ENCODE measurements at regions not wholly inside any gene's neighbourhood (a gene's known extent, or its start where the extent isn't known, plus 50 kb on each side); places are given as distances from the start of the nearest gene placed in this dataset.

GRCh38 chr1:63200676-63201075, 121.7 kb upstream of the FOXD3 start:
- DNase-seq (ENCODE audit: low read depth), result no peak

DNA sequence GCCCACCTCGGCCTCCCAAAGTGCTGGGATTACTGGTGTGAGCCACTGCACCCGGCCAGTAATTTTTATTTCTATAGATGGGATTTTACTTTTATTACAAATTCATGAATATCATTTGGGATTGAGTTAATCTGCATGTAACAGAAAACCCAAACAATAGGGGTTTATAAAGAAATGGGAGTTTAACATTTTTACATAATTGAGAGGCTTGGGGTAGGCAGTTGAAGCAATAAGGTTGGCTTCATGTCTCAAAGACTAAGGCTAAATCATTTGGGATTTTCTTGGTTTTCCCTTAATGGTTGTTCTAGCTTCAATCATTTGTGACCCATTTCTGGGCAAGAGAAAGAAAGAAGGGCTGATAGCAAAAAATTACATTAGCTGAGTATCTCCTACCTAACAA, 118.7 kb upstream of the FOXD3 start:
- no peak for DNase-seq (ENCODE audit: low read depth)

DNA sequence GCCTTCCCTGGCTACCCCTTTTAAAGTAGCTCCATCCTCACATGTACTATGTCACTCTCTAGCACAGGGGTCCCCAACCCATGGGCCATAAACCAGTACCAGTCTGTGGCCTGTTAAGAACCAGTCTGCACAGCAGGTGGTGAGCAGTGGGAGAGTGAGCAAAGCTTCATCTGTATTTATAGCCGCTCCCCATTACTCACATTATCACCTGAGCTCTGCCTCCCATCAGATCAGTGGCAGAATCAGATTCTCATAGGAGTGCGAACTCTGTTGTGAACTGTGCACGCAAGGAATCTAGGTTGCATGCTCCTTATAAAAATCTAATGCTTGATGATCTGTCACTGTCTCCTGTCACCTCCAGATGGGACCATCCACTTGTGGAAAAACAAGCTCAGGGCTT, 116.6 kb upstream of the FOXD3 start:
- no peak for DNase-seq (ENCODE audit: low read depth)

DNA sequence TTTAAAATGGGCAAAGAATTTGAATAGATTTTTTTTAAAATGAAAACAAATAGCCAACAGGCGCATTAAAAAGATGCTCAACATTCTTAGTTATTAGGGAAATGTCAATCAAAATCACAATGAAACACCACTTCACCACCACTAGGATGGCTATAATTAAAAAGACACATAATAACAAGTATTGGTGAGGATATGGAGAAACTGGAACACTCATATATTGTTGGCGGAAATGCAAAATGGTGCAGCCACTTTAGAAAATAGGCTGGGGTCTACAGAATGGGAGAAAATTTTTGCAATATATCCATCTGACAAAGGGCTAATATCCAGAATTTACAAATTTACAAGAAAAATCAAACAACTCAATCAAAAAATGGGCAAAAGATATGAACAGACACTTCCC, 107.8 kb upstream of the FOXD3 start:
- no peak for DNase-seq (ENCODE audit: low read depth)

DNA sequence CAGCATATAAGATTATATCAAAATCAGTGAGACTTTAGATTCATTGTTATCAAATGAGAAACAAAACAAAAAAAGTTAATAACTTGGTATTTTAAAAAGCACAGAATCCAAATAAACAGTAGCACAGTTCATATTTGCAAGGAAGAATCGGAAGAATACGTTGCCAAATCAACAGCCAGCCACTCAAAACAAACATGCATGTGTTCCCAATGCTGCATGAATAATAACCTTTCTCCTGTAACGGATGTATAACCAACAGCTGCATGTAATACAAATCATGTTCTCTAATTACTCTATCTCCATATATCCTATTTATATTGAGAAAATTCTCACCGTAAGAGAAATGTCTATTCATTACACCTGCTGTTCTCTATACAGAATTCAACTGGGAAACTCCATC, 98.9 kb upstream of the FOXD3 start:
- DNase-seq (ENCODE audit: low read depth), result no peak

DNA sequence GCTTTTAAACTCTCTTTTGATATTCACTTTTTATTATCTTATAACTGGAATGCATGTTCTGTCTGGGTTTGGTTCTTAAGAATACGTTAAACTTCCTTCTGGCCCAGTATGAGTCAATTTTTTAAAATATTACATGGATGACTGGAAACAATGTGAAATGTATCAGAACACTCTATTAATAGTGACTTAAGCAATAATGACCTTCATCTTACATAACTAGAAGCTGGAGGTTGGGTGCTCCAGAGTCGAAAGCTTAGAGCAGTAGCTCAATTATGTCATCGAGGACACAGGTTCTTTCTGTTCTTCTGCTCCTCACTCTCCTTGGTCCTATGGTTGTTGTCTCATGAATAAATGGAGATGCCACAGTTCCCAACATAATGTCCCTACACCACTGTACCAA, 91.6 kb upstream of the FOXD3 start:
- no peak for DNase-seq (ENCODE audit: low read depth)

DNA sequence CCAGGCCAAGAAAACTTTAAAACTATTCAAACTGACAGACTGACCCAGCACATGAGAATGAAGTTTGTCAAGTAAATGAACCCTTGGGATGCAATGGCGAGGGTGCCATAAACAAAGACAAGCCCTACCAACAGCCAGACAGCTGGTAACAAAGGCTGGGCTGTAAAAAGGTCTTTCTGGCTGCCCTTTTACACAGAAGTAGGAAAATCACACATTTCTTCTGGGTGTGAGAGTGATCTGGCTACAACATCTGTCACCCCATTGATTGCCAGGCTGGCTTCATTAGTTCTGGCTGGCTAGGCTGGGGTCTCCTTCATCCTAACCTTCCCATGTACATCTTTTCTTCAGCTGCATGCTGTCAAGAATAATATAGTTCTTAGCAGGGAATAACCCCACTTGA, 83.6 kb upstream of the FOXD3 start:
- no peak for DNase-seq (ENCODE audit: low read depth)

GRCh38 chr1:63245186-63245585, 77.2 kb upstream of the FOXD3 start:
- DNase-seq (ENCODE audit: low read depth), result no peak

GRCh38 chr1:63248216-63248615, 74.2 kb upstream of the FOXD3 start:
- no peak for DNase-seq (ENCODE audit: low read depth)

DNA sequence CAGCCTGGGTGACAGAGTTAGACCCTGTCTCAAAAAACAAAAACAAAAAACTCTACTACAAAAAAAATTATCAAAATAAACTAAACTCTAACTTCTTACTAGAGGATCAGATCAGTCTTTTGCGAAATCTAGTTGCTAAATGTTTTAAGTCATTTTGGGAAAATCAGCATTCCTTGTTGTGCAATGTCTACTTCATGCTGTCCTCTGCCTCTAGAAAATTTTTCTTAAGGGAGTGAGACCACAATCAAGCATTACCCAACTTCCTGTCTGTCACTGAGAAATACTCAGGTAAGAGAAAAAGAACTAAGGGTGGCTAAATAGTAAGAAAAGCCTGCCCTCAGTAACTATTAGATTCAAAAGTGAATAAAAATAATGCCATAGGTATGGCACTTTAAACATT, 67.2 kb upstream of the FOXD3 start:
- no peak for DNase-seq (ENCODE audit: low read depth)

- peak; percentile 5 for DNase-seq (ENCODE audit: low read depth)
Observed at GRCh38 chr1:63261736-63262458, 60.5 kb upstream of the FOXD3 start.

DNA sequence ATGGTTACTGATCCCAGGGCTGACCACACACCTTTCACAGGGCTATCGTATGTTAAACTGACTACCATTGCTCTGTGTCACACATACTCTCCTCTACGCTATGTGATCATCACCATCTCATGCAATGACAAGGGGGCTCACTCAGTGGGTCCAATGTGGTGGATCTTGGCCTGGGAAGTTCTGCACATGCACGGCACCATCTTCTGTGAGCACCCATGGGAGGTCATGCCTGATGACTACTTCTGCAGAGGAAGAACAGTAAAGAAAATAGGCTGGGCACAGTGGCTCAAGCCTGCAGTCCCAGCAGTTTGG, 60.0 kb upstream of the FOXD3 start:
- no peak for DNase-seq (ENCODE audit: low read depth)

DNA sequence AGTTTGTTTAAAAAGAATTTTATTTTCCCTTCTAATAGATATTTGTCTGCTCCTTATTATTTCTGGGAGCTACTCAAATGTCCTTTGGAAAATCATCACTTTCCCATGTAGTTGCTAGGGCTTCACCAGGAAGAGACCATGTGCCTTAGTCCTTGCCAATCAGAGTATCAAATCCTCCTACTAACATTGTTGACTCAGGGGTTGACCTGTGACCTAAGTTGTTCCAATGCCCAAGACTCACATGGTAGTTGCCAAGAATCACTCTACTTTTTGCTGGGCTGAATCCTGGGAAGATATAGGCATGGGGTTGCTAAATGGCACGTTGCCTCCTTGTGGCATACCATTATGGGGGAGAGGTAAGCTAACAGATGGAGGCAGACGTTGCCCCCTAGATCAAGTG, 58.2 kb upstream of the FOXD3 start:
- DNase-seq (ENCODE audit: low read depth), result no peak

- no peak for DNase-seq (ENCODE audit: low read depth)
Observed at GRCh38 chr1:63266857-63267256, 55.5 kb upstream of the FOXD3 start.

DNA sequence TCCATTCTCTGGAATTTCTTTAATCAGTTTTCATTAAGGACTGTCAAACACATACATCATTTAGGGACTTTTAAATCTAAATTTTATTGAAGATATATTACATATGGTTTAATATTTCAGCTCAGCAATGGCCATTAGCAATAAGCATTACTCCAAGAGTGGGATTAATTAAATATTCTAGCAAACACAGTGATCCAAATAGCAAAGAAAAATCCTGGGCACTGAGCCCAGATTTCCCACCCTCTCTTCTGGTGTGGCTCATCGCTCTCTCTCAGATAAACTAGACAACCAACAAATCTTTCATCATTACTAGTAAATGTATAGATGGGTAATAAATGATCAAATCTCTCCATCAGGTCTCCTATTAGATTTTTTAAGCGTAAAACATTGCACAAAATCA, 53.5 kb upstream of the FOXD3 start:
- no peak for DNase-seq (ENCODE audit: low read depth)

- no peak for DNase-seq (ENCODE audit: low read depth)
Observed at GRCh38 chr1:63269571-63269970, 52.8 kb upstream of the FOXD3 start.

Measured in ELR (cell line).